CD4-positive, alpha-beta T cell (primary cell): ENCODE measurements at regions not wholly inside any gene's neighbourhood (a gene's known extent, or its start where the extent isn't known, plus 50 kb on each side); places are given as distances from the start of the nearest gene placed in this dataset.

Experiments used
- ATAC-seq: fragments of 200-7000 bp; cut with Tn5 transposase; one replicate; pipeline ENCODE4 v1.10.0; 2022; ENCODE audit warnings: mild to moderate bottlenecking; ENCODE audit not compliant: poor library complexity
- CTCF ChIA-PET: fragments of 350-600 bp; sonication (Branson Sonifier 250); formaldehyde crosslinking; loops from one replicate; lab custom pipeline; 2021; ENCODE audit warnings: antibody characterized with exemption, inconsistent platforms; lab: Charles Lee
- POLR2A ChIA-PET: fragments of 350-600 bp; sonication (Branson Sonifier 250); formaldehyde crosslinking; loops from one replicate; lab custom pipeline; 2021; ENCODE audit warnings: antibody characterized with exemption, inconsistent platforms; lab: Charles Lee
- DNase-seq, 14 experiments: peaks; one replicate each; pipeline ENCODE4 v3.0.0-alpha.2; 2013 to 2020; ENCODE audit warnings: mixed read lengths in 2 of 14
- H3K27ac ChIP-seq, 2 donors: one replicate each; pipeline versions ENCODE4 v1.5.1 to v1.7.0; 2013; ENCODE audit warnings: low read length in 2 of 2, low read depth in 1 of 2, mild to moderate bottlenecking in 1 of 2
- H3K27me3 ChIP-seq, 2 experiments: 1 replicate in 1 of 2; 2 replicates in 1 of 2; pipeline versions ENCODE4 v1.6.1 to v1.7.0; 2013; ENCODE audit warnings: low read length in 2 of 2, control low read depth in 1 of 2, mild to moderate bottlenecking in 1 of 2, moderate library complexity in 1 of 2; ENCODE audit not compliant: insufficient read depth in 2 of 2, control insufficient read depth in 1 of 2
- H3K36me3 ChIP-seq: one replicate; pipeline ENCODE4 v1.6.1; 2013; ENCODE audit warnings: low read length, control low read depth; ENCODE audit not compliant: insufficient read depth
- H3K4me1 ChIP-seq: one replicate; pipeline ENCODE4 v1.6.1; 2013; ENCODE audit warnings: low read length, control low read depth; ENCODE audit not compliant: insufficient read depth
- H3K4me3 ChIP-seq: one replicate; pipeline ENCODE4 v1.5.1; 2013; ENCODE audit warnings: mild to moderate bottlenecking, low read length, moderate library complexity
- H3K9me3 ChIP-seq, 2 experiments: 1 replicate in 1 of 2; 2 replicates in 1 of 2; pipeline versions ENCODE4 v1.6.1 to v1.7.0; 2013; ENCODE audit warnings: low read length in 2 of 2, mild to moderate bottlenecking in 2 of 2, control low read depth in 1 of 2, moderate library complexity in 1 of 2; ENCODE audit not compliant: control insufficient read depth in 1 of 2, insufficient read depth in 1 of 2
- H3K27ac Mint-ChIP-seq: one replicate; pipeline ENCODE4 v1.8.0; 2020; ENCODE audit warnings: mixed read lengths
- H3K27me3 Mint-ChIP-seq: one replicate; pipeline ENCODE4 v1.8.0; 2021; ENCODE audit warnings: mixed read lengths
- H3K36me3 Mint-ChIP-seq: one replicate; pipeline ENCODE4 v1.8.0; 2021; ENCODE audit warnings: low read depth, mixed read lengths
- H3K4me1 Mint-ChIP-seq: one replicate; pipeline ENCODE4 v1.8.0; 2021; ENCODE audit warnings: low read depth, mixed read lengths
- H3K4me3 Mint-ChIP-seq: one replicate; pipeline ENCODE4 v1.8.0; 2020; ENCODE audit warnings: mild to moderate bottlenecking, mixed read lengths
- H3K9me3 Mint-ChIP-seq: one replicate; pipeline ENCODE4 v1.8.0; 2020; ENCODE audit warnings: mixed read lengths
- intact Hi-C, 2 experiments: fragments of 100-400 bp; cut with DNase I in 1 of 2; cut with micrococcal nuclease in 1 of 2; formaldehyde crosslinking; loops; one replicate each; pipeline versions ENCODE4 v1.15.1 to v1.9.0; 2023 to 2025; cut with DNase I, micrococcal nuclease
- TF ChIP-seq, protein P1 (sequence below): fragments of 200-600 bp; IDR thresholded peaks from one replicate; pipeline ENCODE4 v1.8.0; 2022; ENCODE audit warnings: antibody characterized with exemption, mild to moderate bottlenecking

DNA sequence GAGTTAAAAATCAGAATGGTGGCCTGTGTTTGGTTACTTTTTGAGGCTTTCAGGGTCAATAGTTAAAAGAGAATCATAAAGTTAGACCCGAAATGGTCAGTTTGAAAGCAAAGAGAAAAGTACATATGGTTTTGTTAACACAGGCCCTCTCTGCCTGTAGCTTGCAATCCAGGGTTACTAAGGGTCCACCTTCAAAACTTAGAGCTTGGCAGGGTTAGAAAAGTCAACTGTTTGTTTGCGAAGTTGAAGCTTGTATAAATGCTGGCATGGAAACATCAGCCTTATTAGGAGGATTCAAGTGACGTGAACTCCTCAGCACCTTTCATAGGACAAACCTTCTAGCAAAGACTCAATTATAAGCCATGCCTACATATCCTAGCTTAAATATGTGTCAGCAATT lies 196.3 kb upstream of the SEMA3A start:
- H3K4me1 ChIP-seq: no peaks in the 10 kb centered on the region
- Mint-ChIP-seq H3K4me3 (no peak overlapping the region), H3K36me3 (no peaks in the 10 kb centered on the region), H3K9me3 (no peaks in the 10 kb centered on the region), H3K4me1 (no peaks in the 10 kb centered on the region), H3K27me3 (no peaks in the 10 kb centered on the region), H3K27ac (no peak overlapping the region)
- ChIA-PET POLR2A (no interaction called here), CTCF (no interaction called here)
- no peaks in the 10 kb centered on the region for H3K9me3 ChIP-seq
- H3K36me3 ChIP-seq: no peaks in the 10 kb centered on the region
- ATAC-seq (no peak), DNase-seq (no peak)
- intact Hi-C loops: no loop called here
- H3K27ac ChIP-seq: no peak overlapping the region
- H3K4me3 ChIP-seq: no peak overlapping the region
- TF ChIP-seq, protein P1, sequence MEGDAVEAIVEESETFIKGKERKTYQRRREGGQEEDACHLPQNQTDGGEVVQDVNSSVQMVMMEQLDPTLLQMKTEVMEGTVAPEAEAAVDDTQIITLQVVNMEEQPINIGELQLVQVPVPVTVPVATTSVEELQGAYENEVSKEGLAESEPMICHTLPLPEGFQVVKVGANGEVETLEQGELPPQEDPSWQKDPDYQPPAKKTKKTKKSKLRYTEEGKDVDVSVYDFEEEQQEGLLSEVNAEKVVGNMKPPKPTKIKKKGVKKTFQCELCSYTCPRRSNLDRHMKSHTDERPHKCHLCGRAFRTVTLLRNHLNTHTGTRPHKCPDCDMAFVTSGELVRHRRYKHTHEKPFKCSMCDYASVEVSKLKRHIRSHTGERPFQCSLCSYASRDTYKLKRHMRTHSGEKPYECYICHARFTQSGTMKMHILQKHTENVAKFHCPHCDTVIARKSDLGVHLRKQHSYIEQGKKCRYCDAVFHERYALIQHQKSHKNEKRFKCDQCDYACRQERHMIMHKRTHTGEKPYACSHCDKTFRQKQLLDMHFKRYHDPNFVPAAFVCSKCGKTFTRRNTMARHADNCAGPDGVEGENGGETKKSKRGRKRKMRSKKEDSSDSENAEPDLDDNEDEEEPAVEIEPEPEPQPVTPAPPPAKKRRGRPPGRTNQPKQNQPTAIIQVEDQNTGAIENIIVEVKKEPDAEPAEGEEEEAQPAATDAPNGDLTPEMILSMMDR: no peak
- no peaks in the 10 kb centered on the region for H3K27me3 ChIP-seq

DNA sequence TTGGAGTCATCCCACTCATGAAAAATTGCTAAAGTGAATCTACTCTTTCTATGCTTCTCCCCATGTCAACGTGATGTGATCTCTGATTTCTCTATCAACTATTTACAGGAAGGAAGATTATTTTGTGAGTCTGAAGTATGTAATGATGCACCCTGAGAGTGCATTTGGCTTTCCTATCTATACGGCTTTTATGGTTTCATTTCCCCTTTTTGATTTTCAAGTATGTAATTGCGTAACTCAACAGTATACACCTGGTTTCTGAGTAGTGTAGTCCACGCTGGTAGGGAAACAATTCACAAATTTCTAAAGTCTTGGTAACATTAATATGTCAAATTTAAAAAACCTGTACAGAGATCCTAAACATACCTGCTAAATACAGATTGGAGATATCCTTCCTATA lies 194.7 kb upstream of the SEMA3A start:
- TF ChIP-seq, protein P1: no peak
- no peak for ATAC-seq
- Mint-ChIP-seq H3K9me3 (no peaks in the 10 kb centered on the region), H3K36me3 (no peaks in the 10 kb centered on the region), H3K4me3 (no peak overlapping the region), H3K4me1 (no peaks in the 10 kb centered on the region), H3K27me3 (no peaks in the 10 kb centered on the region), H3K27ac (no peak overlapping the region)
- DNase-seq: no peak
- H3K36me3 ChIP-seq: no peaks in the 10 kb centered on the region
- ChIA-PET POLR2A (no interaction called here), CTCF (no interaction called here)
- no peak overlapping the region for H3K27ac ChIP-seq
- no peaks in the 10 kb centered on the region for H3K9me3 ChIP-seq
- intact Hi-C loops: no loop called here
- no peaks in the 10 kb centered on the region for H3K27me3 ChIP-seq
- no peaks in the 10 kb centered on the region for H3K4me1 ChIP-seq
- H3K4me3 ChIP-seq: no peak overlapping the region

DNA sequence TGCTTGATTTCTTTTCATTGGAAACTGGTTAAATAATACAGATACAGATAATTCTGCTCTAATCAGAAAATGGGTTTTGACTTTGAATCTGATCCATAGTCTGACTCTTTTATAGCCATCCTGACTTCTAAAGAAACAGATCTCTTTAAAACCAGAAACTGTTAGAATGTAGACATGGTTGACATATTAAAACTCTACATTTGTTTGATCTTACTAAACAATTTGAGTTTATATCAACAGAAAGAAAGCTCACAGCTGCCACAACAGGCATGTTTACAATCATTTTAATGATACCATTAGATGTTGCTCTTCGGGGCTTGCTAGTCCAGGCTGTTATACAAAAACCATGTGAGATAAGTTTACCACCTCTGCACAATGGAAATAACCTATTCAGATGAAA lies 193.0 kb upstream of the SEMA3A start:
- no peaks in the 10 kb centered on the region for H3K9me3 Mint-ChIP-seq
- H3K4me3 Mint-ChIP-seq: no peak overlapping the region
- CTCF ChIA-PET: no interaction called here
- Histone ChIP-seq H3K4me3 (no peak overlapping the region), H3K4me1 (no peaks in the 10 kb centered on the region), H3K9me3 (no peaks in the 10 kb centered on the region), H3K27me3 (no peaks in the 10 kb centered on the region), H3K27ac (no peak overlapping the region), H3K36me3 (no peaks in the 10 kb centered on the region)
- H3K27ac Mint-ChIP-seq: no peak overlapping the region
- ATAC-seq: no peak
- intact Hi-C loops: no loop called here
- no peaks in the 10 kb centered on the region for H3K27me3 Mint-ChIP-seq
- POLR2A ChIA-PET: no interaction called here
- no peak for DNase-seq
- no peaks in the 10 kb centered on the region for H3K4me1 Mint-ChIP-seq
- H3K36me3 Mint-ChIP-seq: no peaks in the 10 kb centered on the region
- TF ChIP-seq, protein P1: no peak
